HEK293 (cell line): ENCODE measurements at regions not wholly inside any gene's neighbourhood (a gene's known extent, or its start where the extent isn't known, plus 50 kb on each side); places are given as distances from the start of the nearest gene placed in this dataset.
"Not testable (repeated sequence)": the region's sequence is repeated elsewhere in the genome, so short reads cannot be mapped to it uniquely, and the experiment has no call there.

ENCODE experiments used
- CTCF ChIA-PET: fragments of 350-600 bp; formaldehyde crosslinking; extraction: SDS; loops from one replicate; lab custom pipeline; 2021; ENCODE audit warnings: antibody characterized with exemption; lab: Yijun Ruan, JAX
- POLR2A ChIA-PET: fragments of 300-600 bp; formaldehyde crosslinking; extraction: SDS; loops from one replicate; lab custom pipeline; 2020; ENCODE audit warnings: antibody characterized with exemption, inconsistent platforms; lab: Yijun Ruan, JAX
- H3K27ac ChIP-seq: fragments of 200-500 bp; sonication (Bioruptor generic); 2 replicates; pipeline ENCODE4 v1.5.1; 2014; ENCODE audit warnings: low read depth, low read length, control low read depth, inconsistent platforms; ENCODE audit errors: extremely low read depth
- H3K36me3 ChIP-seq, 2 experiments: fragments of 200-500 bp in 1 of 2; sonication (Bioruptor generic) in 1 of 2; 1 replicate in 1 of 2; 2 replicates in 1 of 2; pipeline ENCODE4 v1.5.1; 2014 to 2017; ENCODE audit warnings: inconsistent platforms in 2 of 2, low read length in 2 of 2; ENCODE audit not compliant: control insufficient read depth in 2 of 2, insufficient read depth in 1 of 2
- H3K4me1 ChIP-seq: fragments of 200-500 bp; sonication (Bioruptor generic); 2 replicates; pipeline ENCODE4 v1.5.1; 2014; ENCODE audit warnings: mild to moderate bottlenecking, low read length, inconsistent platforms; ENCODE audit not compliant: control insufficient read depth, insufficient read depth
- H3K4me3 ChIP-seq: 2 replicates; pipeline ENCODE4 v1.5.1; 2011; ENCODE audit warnings: low read depth, mild to moderate bottlenecking, control low read depth, low read length, moderate library complexity
- H3K9me3 ChIP-seq: fragments of 200-500 bp; sonication (Bioruptor generic); 2 replicates; pipeline ENCODE4 v1.5.1; 2014; ENCODE audit warnings: low read depth, low read length, inconsistent platforms; ENCODE audit not compliant: control insufficient read depth, insufficient read depth
- BCL11B ChIP-seq: fragments of 450-650 bp; formaldehyde crosslinking; IDR thresholded peaks from 2 replicates; pipeline ENCODE4 v1.5.1; 2016; ENCODE audit warnings: low read depth, missing biosample characterization, missing genetic modification characterization
- KLF1 ChIP-seq: fragments of 450-650 bp; formaldehyde crosslinking; IDR thresholded peaks from 2 replicates; pipeline ENCODE4 v1.5.1; 2016; ENCODE audit warnings: missing biosample characterization, missing genetic modification characterization
- KLF8 ChIP-seq: fragments of 450-650 bp; formaldehyde crosslinking; IDR thresholded peaks from 2 replicates; pipeline ENCODE4 v1.5.1; 2016; ENCODE audit warnings: missing biosample characterization, missing genetic modification characterization
- KLF9 ChIP-seq: fragments of 450-650 bp; formaldehyde crosslinking; IDR thresholded peaks from 2 replicates; pipeline ENCODE4 v1.5.1; 2016; ENCODE audit warnings: missing biosample characterization, missing genetic modification characterization, low read depth
- ZBTB44 ChIP-seq: fragments of 450-650 bp; IDR thresholded peaks from 2 replicates; pipeline ENCODE4 v1.5.1; 2018; ENCODE audit warnings: missing biosample characterization, mild to moderate bottlenecking, missing genetic modification characterization
- ZNF121 ChIP-seq: fragments of 450-650 bp; formaldehyde crosslinking; IDR thresholded peaks from 2 replicates; pipeline ENCODE4 v1.5.1; 2016; ENCODE audit warnings: missing biosample characterization, missing genetic modification characterization
- ZNF16 ChIP-seq: fragments of 450-650 bp; formaldehyde crosslinking; IDR thresholded peaks from 2 replicates; pipeline ENCODE4 v1.5.1; 2016; ENCODE audit warnings: low read depth, missing biosample characterization, missing genetic modification characterization
- ZNF2 ChIP-seq: fragments of 450-650 bp; formaldehyde crosslinking; IDR thresholded peaks from 2 replicates; pipeline ENCODE4 v1.5.1; 2016; ENCODE audit warnings: missing biosample characterization, missing genetic modification characterization
- ZNF324 ChIP-seq: fragments of 450-650 bp; formaldehyde crosslinking; IDR thresholded peaks from 2 replicates; pipeline ENCODE4 v1.5.1; 2016; ENCODE audit warnings: missing biosample characterization, missing genetic modification characterization
- ZNF341 ChIP-seq: fragments of 450-650 bp; formaldehyde crosslinking; IDR thresholded peaks from 2 replicates; pipeline ENCODE4; 2016; ENCODE audit warnings: low read depth, missing biosample characterization, missing genetic modification characterization
- ZNF354C ChIP-seq: fragments of 450-650 bp; formaldehyde crosslinking; IDR thresholded peaks from 2 replicates; pipeline ENCODE4 v1.5.1; 2016; ENCODE audit warnings: missing biosample characterization, missing genetic modification characterization, low read depth, borderline replicate concordance
- ZNF362 ChIP-seq: fragments of 450-650 bp; formaldehyde crosslinking; IDR thresholded peaks from 2 replicates; pipeline ENCODE4 v1.5.1; 2016; ENCODE audit warnings: missing biosample characterization, missing genetic modification characterization
- ZNF391 ChIP-seq: fragments of 450-650 bp; formaldehyde crosslinking; IDR thresholded peaks from 2 replicates; pipeline ENCODE4 v1.5.1; 2016; ENCODE audit warnings: low read depth, missing biosample characterization, missing genetic modification characterization, borderline replicate concordance
- ZNF558 ChIP-seq: fragments of 450-650 bp; formaldehyde crosslinking; IDR thresholded peaks from 2 replicates; pipeline ENCODE4 v1.5.1; 2016; ENCODE audit warnings: missing biosample characterization, missing genetic modification characterization
- ZNF561 ChIP-seq: fragments of 450-650 bp; IDR thresholded peaks from 2 replicates; pipeline ENCODE4 v1.5.1; 2018; ENCODE audit warnings: missing biosample characterization, missing genetic modification characterization, borderline replicate concordance
- ZNF626 ChIP-seq: fragments of 450-650 bp; sonication (Bioruptor Pico); formaldehyde crosslinking; IDR thresholded peaks from 2 replicates; pipeline ENCODE4 v1.5.1; 2018; ENCODE audit warnings: missing biosample characterization, missing genetic modification characterization, inconsistent platforms
- ZNF830 ChIP-seq: fragments of 450-650 bp; IDR thresholded peaks from 2 replicates; pipeline ENCODE4 v1.5.0; 2018; ENCODE audit warnings: missing biosample characterization, missing genetic modification characterization, low read depth, mild to moderate bottlenecking, moderate library complexity
- ZSCAN16 ChIP-seq: fragments of 450-650 bp; formaldehyde crosslinking; IDR thresholded peaks from 2 replicates; pipeline ENCODE4 v1.5.1; 2016; ENCODE audit warnings: missing biosample characterization, missing genetic modification characterization
- ZSCAN23 ChIP-seq: fragments of 450-650 bp; formaldehyde crosslinking; IDR thresholded peaks from 2 replicates; pipeline ENCODE4 v1.5.1; 2016; ENCODE audit warnings: missing biosample characterization, missing genetic modification characterization
- ZSCAN30 ChIP-seq: fragments of 450-650 bp; IDR thresholded peaks from 2 replicates; pipeline ENCODE4 v1.5.1; 2018; ENCODE audit warnings: missing biosample characterization, mild to moderate bottlenecking, missing genetic modification characterization, moderate library complexity
- TF ChIP-seq, protein P1 (sequence below): fragments of 450-650 bp; formaldehyde crosslinking; IDR thresholded peaks from 2 replicates; pipeline ENCODE4 v1.5.1; 2016; ENCODE audit warnings: missing biosample characterization, missing genetic modification characterization
- TF ChIP-seq, protein P2 (sequence below): fragments of 450-650 bp; formaldehyde crosslinking; IDR thresholded peaks from 2 replicates; pipeline ENCODE4 v1.5.1; 2016; ENCODE audit warnings: missing biosample characterization, missing genetic modification characterization, borderline replicate concordance

GRCh38 chr6:28836703-28837102, 87.1 kb downstream of the TRIM27 start:
- H3K4me3 ChIP-seq, H3K27ac ChIP-seq, H3K36me3 ChIP-seq, H3K9me3 ChIP-seq, H3K4me1 ChIP-seq: not testable (repeated sequence)
- TF ChIP-seq BCL11B (tag by site-specific recombination) (0 out of 2 replicates have a peak, but pooled peaks have one; percentile 42), KLF8 (0 out of 2 replicates have a peak, but pooled peaks have one; percentile 33), KLF1 (tag by site-specific recombination) (peak; percentile 45; the same call in 1 of the 2 replicates), ZSCAN23 (tag by site-specific recombination) (peak; percentile 27; the same call in 1 of the 2 replicates), ZNF341 (peak; percentile 34), ZNF362 (tag by site-specific recombination) (peak; percentile 93), ZBTB44 (tag by site-specific recombination) (peak; percentile 43; the same call in 1 of the 2 replicates)
- TF ChIP-seq, protein P1, sequence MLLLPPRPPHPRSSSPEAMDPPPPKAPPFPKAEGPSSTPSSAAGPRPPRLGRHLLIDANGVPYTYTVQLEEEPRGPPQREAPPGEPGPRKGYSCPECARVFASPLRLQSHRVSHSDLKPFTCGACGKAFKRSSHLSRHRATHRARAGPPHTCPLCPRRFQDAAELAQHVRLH = peak; percentile 84
- POLR2A ChIA-PET = interaction anchor here (1.0 to 2.7 kb wide), 9 partner anchors 11 to 149 kb away, joined by 3 to 20 read pairs (median 6); partner anchors contain the start of gene TRIM27
- CTCF ChIA-PET = interaction anchor here (0.5 to 6.5 kb wide), 31 partner anchors 10 to 752 kb away, joined by 3 to 73 read pairs (median 5); no protein-coding TSS in a partner anchor

GRCh38 chr6:28838289-28838633, 85.5 kb downstream of the TRIM27 start:
- POLR2A ChIA-PET = interaction anchor here (0.5 to 2.7 kb wide), 16 partner anchors 12 to 1028 kb away, joined by 3 to 20 read pairs (median 5); partner anchors contain the start of gene TRIM27
- Histone ChIP-seq H3K9me3 (no peaks in the 10 kb centered on the region), H3K36me3 (no peaks in the 10 kb centered on the region), H3K4me1 (no peaks in the 10 kb centered on the region), H3K27ac (peak overlapping the region; percentile 76), H3K4me3 (peak overlapping the region; percentile 93)
- CTCF ChIA-PET = interaction anchor here (0.5 to 6.5 kb wide), 43 partner anchors 11 to 1587 kb away, joined by 3 to 73 read pairs (median 5); no protein-coding TSS in a partner anchor
- TF ChIP-seq ZNF626 (tag by site-specific recombination) = 0 out of 2 replicates have a peak, but pooled peaks have one; percentile 48
- TF ChIP-seq ZNF121 (tag by site-specific recombination) = no peak
- TF ChIP-seq KLF9 (tag by site-specific recombination) = peak; percentile 56; the same call in 1 of the 2 replicates
- no peak for TF ChIP-seq ZNF354C (tag by site-specific recombination)
- peak; percentile 78; the same call in 1 of the 2 replicates for TF ChIP-seq ZNF561 (tag by site-specific recombination)
- TF ChIP-seq ZSCAN30 (tag by site-specific recombination) = 0 out of 2 replicates have a peak, but pooled peaks have one; percentile 22
- TF ChIP-seq, protein P1 = peak; percentile 66
- no peak for TF ChIP-seq ZNF16 (tag by site-specific recombination)
- TF ChIP-seq ZSCAN16 (tag by site-specific recombination) = no peak
- peak; percentile 61; the same call in 1 of the 2 replicates for TF ChIP-seq ZNF324 (tag by site-specific recombination)
- peak; percentile 71; the same call in 1 of the 2 replicates for TF ChIP-seq ZNF391
- TF ChIP-seq ZBTB44 (tag by site-specific recombination) = peak; percentile 60
- TF ChIP-seq ZNF558 (tag by site-specific recombination) = peak; percentile 50
- TF ChIP-seq, protein P2, sequence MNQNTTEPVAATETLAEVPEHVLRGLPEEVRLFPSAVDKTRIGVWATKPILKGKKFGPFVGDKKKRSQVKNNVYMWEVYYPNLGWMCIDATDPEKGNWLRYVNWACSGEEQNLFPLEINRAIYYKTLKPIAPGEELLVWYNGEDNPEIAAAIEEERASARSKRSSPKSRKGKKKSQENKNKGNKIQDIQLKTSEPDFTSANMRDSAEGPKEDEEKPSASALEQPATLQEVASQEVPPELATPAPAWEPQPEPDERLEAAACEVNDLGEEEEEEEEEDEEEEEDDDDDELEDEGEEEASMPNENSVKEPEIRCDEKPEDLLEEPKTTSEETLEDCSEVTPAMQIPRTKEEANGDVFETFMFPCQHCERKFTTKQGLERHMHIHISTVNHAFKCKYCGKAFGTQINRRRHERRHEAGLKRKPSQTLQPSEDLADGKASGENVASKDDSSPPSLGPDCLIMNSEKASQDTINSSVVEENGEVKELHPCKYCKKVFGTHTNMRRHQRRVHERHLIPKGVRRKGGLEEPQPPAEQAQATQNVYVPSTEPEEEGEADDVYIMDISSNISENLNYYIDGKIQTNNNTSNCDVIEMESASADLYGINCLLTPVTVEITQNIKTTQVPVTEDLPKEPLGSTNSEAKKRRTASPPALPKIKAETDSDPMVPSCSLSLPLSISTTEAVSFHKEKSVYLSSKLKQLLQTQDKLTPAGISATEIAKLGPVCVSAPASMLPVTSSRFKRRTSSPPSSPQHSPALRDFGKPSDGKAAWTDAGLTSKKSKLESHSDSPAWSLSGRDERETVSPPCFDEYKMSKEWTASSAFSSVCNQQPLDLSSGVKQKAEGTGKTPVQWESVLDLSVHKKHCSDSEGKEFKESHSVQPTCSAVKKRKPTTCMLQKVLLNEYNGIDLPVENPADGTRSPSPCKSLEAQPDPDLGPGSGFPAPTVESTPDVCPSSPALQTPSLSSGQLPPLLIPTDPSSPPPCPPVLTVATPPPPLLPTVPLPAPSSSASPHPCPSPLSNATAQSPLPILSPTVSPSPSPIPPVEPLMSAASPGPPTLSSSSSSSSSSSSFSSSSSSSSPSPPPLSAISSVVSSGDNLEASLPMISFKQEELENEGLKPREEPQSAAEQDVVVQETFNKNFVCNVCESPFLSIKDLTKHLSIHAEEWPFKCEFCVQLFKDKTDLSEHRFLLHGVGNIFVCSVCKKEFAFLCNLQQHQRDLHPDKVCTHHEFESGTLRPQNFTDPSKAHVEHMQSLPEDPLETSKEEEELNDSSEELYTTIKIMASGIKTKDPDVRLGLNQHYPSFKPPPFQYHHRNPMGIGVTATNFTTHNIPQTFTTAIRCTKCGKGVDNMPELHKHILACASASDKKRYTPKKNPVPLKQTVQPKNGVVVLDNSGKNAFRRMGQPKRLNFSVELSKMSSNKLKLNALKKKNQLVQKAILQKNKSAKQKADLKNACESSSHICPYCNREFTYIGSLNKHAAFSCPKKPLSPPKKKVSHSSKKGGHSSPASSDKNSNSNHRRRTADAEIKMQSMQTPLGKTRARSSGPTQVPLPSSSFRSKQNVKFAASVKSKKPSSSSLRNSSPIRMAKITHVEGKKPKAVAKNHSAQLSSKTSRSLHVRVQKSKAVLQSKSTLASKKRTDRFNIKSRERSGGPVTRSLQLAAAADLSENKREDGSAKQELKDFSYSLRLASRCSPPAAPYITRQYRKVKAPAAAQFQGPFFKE (tag by site-specific recombination) = 0 out of 2 replicates have a peak, but pooled peaks have one; percentile 39
- peak; percentile 14; the same call in 1 of the 2 replicates for TF ChIP-seq ZNF2
- no peak for TF ChIP-seq ZNF830 (tag by site-specific recombination)
